Naive thymus-derived CD8-positive, alpha-beta T cell (primary cell): ENCODE measurements at regions not wholly inside any gene's neighbourhood (a gene's known extent, or its start where the extent isn't known, plus 50 kb on each side); places are given as distances from the start of the nearest gene placed in this dataset.
A peak's percentile ranks its signal among the peaks of the same experiment; 100 is the strongest.

Source experiments
- ATAC-seq, 2 donors: fragments of 150-1000 bp; cut with Tn5 transposase in 1 of 2; sonication (Bioruptor Pico), chemical (Tn5 transposase) in 1 of 2; 1 replicate in 1 of 2; 2 replicates in 1 of 2; pipeline ENCODE4 v1.10.0; 2021; ENCODE audit warnings: mild to moderate bottlenecking in 2 of 2, moderate library complexity in 2 of 2
- POLR2A ChIA-PET: fragments of 350-600 bp; sonication (Branson Sonifier 250); formaldehyde crosslinking; loops from one replicate; lab custom pipeline; 2021; ENCODE audit warnings: antibody characterized with exemption; lab: Charles Lee
- DNase-seq, 10 donors: peaks; one replicate each; pipeline versions ENCODE4 v3.0.0 to v3.0.0-alpha.2; 2020 to 2022
- H3K27ac Mint-ChIP-seq, 10 donors: one replicate each; pipeline ENCODE4 v1.8.0; 2020 to 2022; ENCODE audit warnings: mild to moderate bottlenecking in 10 of 10, mixed read lengths in 10 of 10, moderate library complexity in 4 of 10, inconsistent platforms in 1 of 10
- H3K27me3 Mint-ChIP-seq, 5 donors: one replicate each; pipeline ENCODE4 v1.8.0; 2021 to 2022; ENCODE audit warnings: mixed read lengths in 5 of 5
- H3K36me3 Mint-ChIP-seq, 3 donors: one replicate each; pipeline ENCODE4 v1.8.0; 2020 to 2022; ENCODE audit warnings: mixed read lengths in 3 of 3, mild to moderate bottlenecking in 2 of 3, inconsistent platforms in 1 of 3
- H3K4me1 Mint-ChIP-seq, 4 donors: one replicate each; pipeline ENCODE4 v1.8.0; 2021 to 2022; ENCODE audit warnings: mixed read lengths in 4 of 4
- H3K4me3 Mint-ChIP-seq, 10 donors: one replicate each; pipeline ENCODE4 v1.8.0; 2020 to 2022; ENCODE audit warnings: mild to moderate bottlenecking in 10 of 10, mixed read lengths in 10 of 10, moderate library complexity in 6 of 10, inconsistent platforms in 1 of 10
- H3K9me3 Mint-ChIP-seq, 9 donors: one replicate each; pipeline ENCODE4 v1.8.0; 2020 to 2022; ENCODE audit warnings: mixed read lengths in 9 of 9, mild to moderate bottlenecking in 3 of 9, inconsistent platforms in 1 of 9, moderate library complexity in 1 of 9

DNA sequence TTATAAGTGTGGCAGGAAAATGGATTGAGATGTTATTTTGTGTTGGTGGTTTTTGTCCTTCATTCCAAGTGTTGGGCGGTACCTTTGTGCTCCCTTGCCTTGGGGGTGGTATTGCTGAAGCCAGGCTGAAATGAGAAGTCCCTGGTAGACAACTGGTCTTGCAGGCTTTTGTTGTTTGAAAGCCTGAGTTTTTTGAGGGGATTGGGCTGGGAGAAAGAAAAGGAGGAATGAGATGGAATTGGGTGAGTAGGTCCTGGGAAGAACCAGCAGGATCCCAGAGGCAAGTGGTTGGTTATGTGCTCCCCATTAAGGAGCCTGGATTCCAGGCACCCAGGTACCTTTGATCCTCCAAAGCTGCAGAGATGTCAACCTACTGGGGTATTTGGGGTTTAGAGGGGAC is 93.7 kb upstream of the SLC2A1 start:
- no peak overlapping the region for H3K4me3 Mint-ChIP-seq
- peaks cover 0 to 2% (median 0%) of the 10 kb centered on the region in 5 donors for H3K27me3 Mint-ChIP-seq
- H3K4me1 Mint-ChIP-seq = peaks cover 0 to 7% (median 0%) of the 10 kb centered on the region in 4 donors
- POLR2A ChIA-PET = no interaction called here
- H3K9me3 Mint-ChIP-seq = no peaks in the 10 kb centered on the region
- H3K36me3 Mint-ChIP-seq = no peaks in the 10 kb centered on the region
- no peak overlapping the region for H3K27ac Mint-ChIP-seq
- DNase-seq (no peak), ATAC-seq (no peak)

DNA sequence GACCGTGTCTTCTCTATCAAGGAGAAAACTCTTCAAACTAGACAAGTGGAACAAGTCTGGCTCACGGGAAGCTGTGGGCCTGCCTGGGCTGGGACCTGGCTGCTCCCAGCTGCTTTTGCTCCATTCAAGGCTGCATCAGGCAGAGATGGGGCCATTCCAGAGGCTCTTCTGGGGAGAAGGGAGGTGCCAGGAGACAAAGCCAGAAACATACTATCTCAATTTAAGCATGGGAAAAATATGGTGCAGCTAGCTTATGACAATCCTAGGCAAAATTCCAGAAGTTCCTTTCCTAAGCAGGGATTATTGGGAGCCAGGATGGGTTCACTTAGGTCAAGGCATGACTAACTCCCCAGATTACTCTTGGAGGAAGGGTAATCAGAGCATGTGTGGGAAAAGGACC is 90.8 kb upstream of the SLC2A1 start:
- no peaks in the 10 kb centered on the region for H3K36me3 Mint-ChIP-seq
- H3K27me3 Mint-ChIP-seq = no peaks in the 10 kb centered on the region
- H3K4me3 Mint-ChIP-seq = no peak overlapping the region
- POLR2A ChIA-PET = no interaction called here
- DNase-seq (no peak), ATAC-seq (no peak)
- no peaks in the 10 kb centered on the region for H3K9me3 Mint-ChIP-seq
- no peak overlapping the region for H3K27ac Mint-ChIP-seq
- H3K4me1 Mint-ChIP-seq = peaks cover 0 to 7% (median 0%) of the 10 kb centered on the region in 4 donors

DNA sequence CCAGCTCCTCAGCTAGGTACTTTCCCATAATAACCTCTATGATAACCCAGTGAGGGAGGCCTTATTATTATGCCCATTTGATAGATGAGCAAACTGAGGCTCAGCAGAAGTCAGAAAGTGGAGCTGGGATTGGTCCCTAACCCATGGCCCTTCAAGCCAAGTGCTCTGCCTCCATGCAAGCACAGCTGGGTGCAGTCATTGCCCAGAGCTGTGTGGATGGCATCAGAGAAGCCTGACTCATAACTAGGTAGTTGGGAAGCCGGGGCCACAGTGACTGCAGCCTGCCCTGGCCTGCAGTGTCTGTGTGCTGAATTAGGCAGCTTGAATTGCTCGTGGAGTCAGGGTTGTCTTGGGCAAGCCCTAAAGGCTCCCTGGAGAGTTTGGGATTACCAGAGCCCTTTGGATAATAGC is 89.9 kb upstream of the SLC2A1 start:
- Mint-ChIP-seq H3K27me3 (no peaks in the 10 kb centered on the region), H3K9me3 (no peaks in the 10 kb centered on the region), H3K4me3 (no peak overlapping the region), H3K4me1 (peaks cover 0 to 7% (median 0%) of the 10 kb centered on the region in 4 donors), H3K27ac (no peak overlapping the region), H3K36me3 (no peaks in the 10 kb centered on the region)
- POLR2A ChIA-PET = no interaction called here
- ATAC-seq (no peak), DNase-seq (no peak)

DNA sequence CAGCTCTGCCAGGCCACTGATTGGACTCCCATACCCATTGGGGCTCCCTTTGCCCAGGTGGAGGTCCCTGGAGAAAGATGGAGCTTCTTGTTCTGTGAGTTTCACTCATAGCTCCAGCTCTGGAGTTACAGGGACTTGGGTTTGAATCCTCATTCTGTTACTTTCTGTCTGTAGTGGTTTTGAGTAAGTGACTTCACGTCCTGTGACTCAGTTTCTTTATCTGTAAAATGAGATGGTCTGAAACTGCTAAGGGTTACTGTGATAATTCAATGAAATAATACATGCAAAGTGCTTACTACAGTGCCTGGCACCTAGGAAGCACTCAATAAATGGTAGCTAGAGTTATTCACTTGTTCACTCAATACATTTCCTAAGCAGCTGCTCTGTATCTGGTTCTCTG is 88.5 kb upstream of the SLC2A1 start:
- Mint-ChIP-seq H3K4me3 (no peak overlapping the region), H3K27ac (no peak overlapping the region), H3K9me3 (no peaks in the 10 kb centered on the region), H3K4me1 (peaks cover 0 to 11% (median 1%) of the 10 kb centered on the region in 4 donors), H3K36me3 (no peaks in the 10 kb centered on the region), H3K27me3 (no peaks in the 10 kb centered on the region)
- no peak for ATAC-seq
- POLR2A ChIA-PET = no interaction called here
- DNase-seq = no peak

DNA sequence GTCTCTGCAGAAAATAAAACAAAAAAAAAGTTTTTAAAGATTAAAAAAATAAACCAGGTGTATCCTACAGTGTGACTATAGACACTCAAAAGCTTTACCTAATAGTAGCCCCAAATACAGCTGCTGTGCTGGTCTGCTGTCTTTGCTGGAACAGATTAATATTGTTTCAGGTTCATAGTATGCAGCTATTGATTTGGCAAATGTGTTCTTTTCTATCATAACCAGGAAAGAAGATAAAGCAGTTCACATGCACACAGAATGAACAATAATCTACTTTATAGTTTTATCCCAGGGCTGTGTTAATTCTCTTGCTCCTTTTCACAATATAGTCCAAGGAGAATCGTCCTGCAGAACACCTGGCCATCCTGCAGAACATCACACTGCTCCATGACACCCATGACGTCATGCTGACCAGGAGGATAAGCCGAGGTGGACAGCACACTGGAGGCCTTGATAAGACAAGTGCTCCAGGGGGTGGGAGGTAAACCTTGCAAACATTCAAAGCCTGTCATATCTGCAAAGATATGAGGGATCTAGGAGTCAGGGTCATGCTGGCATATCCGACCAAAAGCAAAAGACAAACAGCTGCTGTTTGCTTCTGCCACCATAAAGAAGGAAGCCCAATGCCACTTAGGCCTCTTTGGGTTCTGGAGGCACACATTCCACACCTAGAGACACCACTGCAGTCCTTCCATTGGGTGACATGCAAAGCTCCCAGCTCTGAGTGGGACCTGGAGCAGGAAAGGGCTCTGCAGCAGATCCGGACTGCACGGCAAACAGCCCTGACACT is 86.1 kb upstream of the SLC2A1 start:
- POLR2A ChIA-PET = no interaction called here
- no peak overlapping the region for H3K4me3 Mint-ChIP-seq
- ATAC-seq (no peak), DNase-seq (no peak)
- H3K27ac Mint-ChIP-seq = no peak overlapping the region
- no peaks in the 10 kb centered on the region for H3K9me3 Mint-ChIP-seq
- H3K36me3 Mint-ChIP-seq = no peaks in the 10 kb centered on the region
- H3K4me1 Mint-ChIP-seq = peaks cover 0 to 12% (median 6%) of the 10 kb centered on the region in 4 donors
- H3K27me3 Mint-ChIP-seq = no peaks in the 10 kb centered on the region

DNA sequence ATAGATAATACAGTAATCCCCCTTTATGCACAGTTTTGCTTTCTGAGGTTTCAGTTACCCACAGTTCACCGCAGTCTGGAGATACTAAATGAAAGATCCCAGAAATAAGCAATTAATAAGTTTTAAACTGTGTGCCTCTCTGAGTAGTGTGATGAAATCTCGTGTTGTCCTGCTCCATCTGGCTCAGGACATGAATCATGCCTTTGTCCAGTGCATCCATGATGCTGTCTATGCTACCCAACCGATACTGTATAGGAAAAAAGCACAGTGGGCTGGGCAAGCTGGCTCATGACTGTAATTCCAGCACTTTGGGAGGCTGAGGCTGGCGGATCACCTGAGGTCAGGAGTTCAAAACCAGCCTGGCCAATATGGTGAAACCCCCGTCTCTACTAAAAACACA is 85.0 kb upstream of the SLC2A1 start:
- ATAC-seq (no peak), DNase-seq (no peak)
- H3K9me3 Mint-ChIP-seq = no peaks in the 10 kb centered on the region
- no peaks in the 10 kb centered on the region for H3K27me3 Mint-ChIP-seq
- no peaks in the 10 kb centered on the region for H3K36me3 Mint-ChIP-seq
- H3K4me1 Mint-ChIP-seq = peaks cover 0 to 8% (median 6%) of the 10 kb centered on the region in 4 donors
- no peak overlapping the region for H3K27ac Mint-ChIP-seq
- POLR2A ChIA-PET = no interaction called here
- H3K4me3 Mint-ChIP-seq = no peak overlapping the region

DNA sequence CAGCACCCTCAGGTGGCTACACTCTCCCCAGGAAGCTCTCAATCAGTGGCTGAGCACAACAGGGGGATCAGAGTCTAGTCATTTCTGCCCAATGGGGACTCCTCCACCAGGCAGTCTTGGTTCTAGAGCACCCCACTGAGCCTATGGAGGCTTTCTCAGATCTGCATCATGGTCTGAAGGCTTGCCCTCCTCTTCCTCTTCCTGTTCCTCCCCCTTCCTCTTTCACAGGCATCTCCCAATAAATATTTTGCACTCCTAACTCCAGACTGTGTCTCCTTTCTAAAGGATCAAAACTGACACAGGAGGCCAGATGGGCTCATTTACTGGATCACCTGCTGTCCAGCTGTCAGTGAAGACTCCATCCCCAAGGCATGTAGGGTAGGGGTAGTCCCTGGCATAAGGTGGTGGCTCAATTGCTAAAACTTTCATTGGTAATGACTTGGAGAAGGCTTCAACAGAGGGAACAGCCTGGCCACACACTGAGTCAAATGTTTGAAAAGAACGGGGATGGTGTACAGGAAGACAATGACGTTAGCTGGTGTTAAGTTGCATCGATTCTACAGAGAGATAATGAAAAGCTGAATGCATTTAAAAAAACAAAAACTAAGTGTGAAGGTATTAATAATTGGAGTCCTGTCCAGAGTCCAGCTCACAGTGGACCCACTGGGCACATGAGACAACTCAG is 84.2 kb upstream of the SLC2A1 start:
- POLR2A ChIA-PET = no interaction called here
- no peak overlapping the region for H3K4me3 Mint-ChIP-seq
- H3K9me3 Mint-ChIP-seq = no peaks in the 10 kb centered on the region
- H3K27me3 Mint-ChIP-seq = no peaks in the 10 kb centered on the region
- no peak for ATAC-seq
- no peaks in the 10 kb centered on the region for H3K36me3 Mint-ChIP-seq
- no peak for DNase-seq
- no peak overlapping the region for H3K27ac Mint-ChIP-seq
- peaks cover 0 to 7% (median 5%) of the 10 kb centered on the region in 4 donors for H3K4me1 Mint-ChIP-seq

DNA sequence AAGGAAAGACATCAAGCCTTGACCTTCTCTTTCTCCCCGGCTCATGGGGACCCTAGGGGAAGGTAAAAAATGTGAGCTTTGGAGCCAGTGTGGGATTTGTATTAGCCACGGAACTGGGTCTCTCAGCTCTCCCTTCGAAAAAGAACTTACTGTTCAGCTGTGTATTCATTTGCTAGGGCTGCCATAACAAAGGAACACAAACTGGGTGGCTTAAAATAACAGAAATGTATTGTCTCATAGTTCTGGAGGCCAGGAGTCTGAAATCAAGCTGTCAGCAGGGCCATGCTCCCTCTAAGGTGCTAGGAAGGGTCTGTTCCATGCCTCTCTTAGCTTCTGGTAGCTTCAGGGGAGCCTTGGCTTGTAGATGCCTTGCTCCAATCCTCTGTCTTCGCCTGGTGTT is 83.5 kb upstream of the SLC2A1 start:
- no peaks in the 10 kb centered on the region for H3K9me3 Mint-ChIP-seq
- POLR2A ChIA-PET = no interaction called here
- peaks cover 0 to 8% (median 5%) of the 10 kb centered on the region in 4 donors for H3K4me1 Mint-ChIP-seq
- no peak for DNase-seq
- H3K4me3 Mint-ChIP-seq = no peak overlapping the region
- no peak for ATAC-seq
- H3K27ac Mint-ChIP-seq = peak overlapping the region in 1 of 10 donors; percentile 38
- H3K27me3 Mint-ChIP-seq = no peaks in the 10 kb centered on the region
- H3K36me3 Mint-ChIP-seq = no peaks in the 10 kb centered on the region

DNA sequence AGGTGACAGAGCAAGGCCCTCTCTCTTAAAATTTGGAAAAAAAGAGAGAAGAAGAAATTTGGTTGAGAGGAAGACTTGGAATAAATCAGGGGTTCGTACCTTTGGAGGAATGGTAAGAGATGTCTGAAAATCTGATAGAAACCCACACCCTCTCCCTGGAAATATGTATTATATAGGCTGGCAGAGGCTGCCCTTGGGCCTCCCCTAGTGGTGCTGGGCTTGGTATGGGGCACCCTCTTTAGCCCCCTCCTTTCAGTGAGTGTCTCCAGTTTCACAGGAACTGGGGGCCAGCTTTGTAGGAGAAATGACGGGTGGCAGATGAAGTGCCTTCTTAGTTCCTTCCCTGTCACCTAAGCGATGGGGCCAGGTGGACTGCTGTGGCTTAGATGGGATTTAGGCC is 82.9 kb upstream of the SLC2A1 start:
- no peaks in the 10 kb centered on the region for H3K36me3 Mint-ChIP-seq
- peaks cover 0 to 12% (median 8%) of the 10 kb centered on the region in 4 donors for H3K4me1 Mint-ChIP-seq
- H3K4me3 Mint-ChIP-seq = no peak overlapping the region
- ATAC-seq = no peak
- POLR2A ChIA-PET = no interaction called here
- no peak for DNase-seq
- H3K27me3 Mint-ChIP-seq = no peaks in the 10 kb centered on the region
- H3K27ac Mint-ChIP-seq = peak overlapping the region in 1 of 10 donors; percentile 1
- H3K9me3 Mint-ChIP-seq = no peaks in the 10 kb centered on the region

DNA sequence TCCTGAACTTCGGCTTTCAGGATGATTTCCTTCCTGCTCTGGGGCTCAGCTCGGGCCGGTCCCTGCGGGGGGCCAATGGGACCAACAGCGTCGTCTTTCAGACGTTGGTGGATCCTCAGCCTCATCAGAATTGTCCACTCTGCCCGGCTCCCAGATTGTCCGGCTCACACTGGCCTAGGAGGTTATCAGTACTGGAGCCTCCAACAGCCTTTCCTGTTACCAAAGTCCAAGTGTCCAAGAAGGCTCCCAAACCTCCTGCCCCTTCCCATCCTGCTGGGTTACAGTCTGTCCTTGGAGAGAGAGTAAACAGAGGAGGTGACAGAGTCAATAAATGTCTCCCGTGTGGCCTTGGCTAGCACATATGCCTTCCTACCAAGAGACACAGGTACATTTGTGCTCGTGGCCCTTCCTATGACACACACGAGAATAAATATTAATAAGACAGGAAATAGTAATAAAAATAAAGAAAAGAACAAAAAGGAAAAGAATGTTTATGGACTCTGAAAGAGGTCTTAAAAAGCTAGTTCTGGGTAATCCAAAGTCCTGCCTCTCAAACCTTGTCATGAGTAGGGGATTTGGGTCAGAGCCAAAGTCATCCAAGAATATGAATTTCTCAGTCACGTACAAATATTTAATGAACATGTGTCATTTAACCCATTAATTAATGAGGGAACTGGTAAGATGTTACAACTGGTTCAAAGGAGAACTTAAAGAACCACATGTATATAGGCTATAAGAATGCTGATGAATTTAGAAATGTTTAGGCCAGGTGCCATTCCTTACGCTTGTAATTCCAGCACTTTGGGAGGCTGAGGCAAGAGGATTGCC is 80.8 kb upstream of the SLC2A1 start:
- Mint-ChIP-seq H3K4me1 (peaks cover 13 to 26% (median 15%) of the 10 kb centered on the region in 4 donors), H3K27ac (no peak overlapping the region), H3K4me3 (no peak overlapping the region), H3K27me3 (no peaks in the 10 kb centered on the region), H3K36me3 (no peaks in the 10 kb centered on the region), H3K9me3 (no peaks in the 10 kb centered on the region)
- ATAC-seq (no peak), DNase-seq (no peak)
- POLR2A ChIA-PET = interaction anchor here (0.6 kb wide), 1 partner anchor 7 kb away, joined by 6 read pairs; no protein-coding TSS in a partner anchor

DNA sequence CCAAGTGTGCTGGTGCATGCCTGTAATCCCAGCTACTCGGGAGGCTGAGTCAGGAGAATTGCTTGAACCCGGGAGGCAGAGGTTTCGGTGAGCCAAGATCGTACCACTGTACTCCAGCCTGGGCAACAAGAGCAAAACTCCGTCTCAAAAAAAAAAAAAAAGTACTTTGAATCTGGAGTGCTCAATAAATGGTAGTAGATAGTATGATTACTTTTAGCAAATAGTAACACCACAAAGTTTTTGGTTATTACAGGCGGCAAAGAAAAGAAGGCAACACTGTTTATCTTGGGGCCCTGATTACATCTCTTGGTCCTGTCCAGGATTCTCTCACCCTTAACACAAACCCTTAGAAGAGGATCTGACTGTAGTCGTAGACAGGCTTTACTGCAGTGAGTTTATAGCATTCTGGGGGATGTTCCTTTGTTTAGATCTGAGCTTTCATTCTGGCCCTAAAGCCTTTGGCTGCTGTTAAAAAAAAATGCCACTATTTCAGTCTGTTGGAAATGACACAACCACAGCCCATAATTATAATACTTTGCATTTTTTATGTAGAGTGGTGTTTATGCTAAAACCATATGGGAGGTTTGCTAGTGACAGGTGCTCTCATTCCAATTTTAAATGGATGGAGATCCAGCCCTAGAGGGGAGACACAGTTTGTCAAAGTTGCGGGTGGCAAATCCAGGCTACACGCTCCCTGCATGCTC is 79.7 kb upstream of the SLC2A1 start:
- Mint-ChIP-seq H3K27me3 (no peaks in the 10 kb centered on the region), H3K4me1 (peaks cover 17 to 32% (median 19%) of the 10 kb centered on the region in 4 donors), H3K27ac (peak overlapping the region in 1 of 10 donors; percentile 28), H3K36me3 (no peaks in the 10 kb centered on the region), H3K4me3 (no peak overlapping the region), H3K9me3 (no peaks in the 10 kb centered on the region)
- no peak for ATAC-seq
- no peak for DNase-seq
- POLR2A ChIA-PET = no interaction called here

DNA sequence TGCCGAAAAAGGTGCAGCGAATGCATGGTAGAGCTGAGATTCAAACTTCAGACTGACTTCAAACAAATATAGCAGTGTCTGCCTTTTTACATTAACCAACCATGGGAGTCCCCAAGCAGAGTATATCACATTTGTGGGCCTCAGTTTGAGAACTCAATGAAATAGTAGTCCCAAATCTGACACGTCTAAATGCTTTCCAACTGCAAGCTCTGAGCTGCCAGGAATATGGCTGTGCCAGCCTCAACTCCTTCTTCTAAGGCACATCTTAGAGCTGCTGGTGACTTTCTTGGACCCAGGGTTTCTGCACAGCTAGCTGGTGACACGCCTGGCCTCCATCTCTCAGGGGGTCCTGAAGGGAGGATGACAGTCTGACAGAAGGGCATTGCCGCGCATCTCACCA is 78.8 kb upstream of the SLC2A1 start:
- H3K27me3 Mint-ChIP-seq = no peaks in the 10 kb centered on the region
- DNase-seq (no peak), ATAC-seq (no peak)
- POLR2A ChIA-PET = no interaction called here
- no peaks in the 10 kb centered on the region for H3K9me3 Mint-ChIP-seq
- H3K4me3 Mint-ChIP-seq = no peak overlapping the region
- no peaks in the 10 kb centered on the region for H3K36me3 Mint-ChIP-seq
- H3K4me1 Mint-ChIP-seq = peaks cover 15 to 32% (median 18%) of the 10 kb centered on the region in 4 donors
- H3K27ac Mint-ChIP-seq = peak overlapping the region in 1 of 10 donors; percentile 27
